Neural progenitor cell (in vitro differentiated cells): ENCODE measurements at regions not wholly inside any gene's neighbourhood (a gene's known extent, or its start where the extent isn't known, plus 50 kb on each side); places are given as distances from the start of the nearest gene placed in this dataset.

ENCODE experiments used
- CTCF ChIP-seq: fragments of 200-600 bp; sonication (generic); IDR thresholded peaks from 2 replicates; pipeline ENCODE4 v1.5.1; 2017; ENCODE audit warnings: antibody characterized with exemption, mild to moderate bottlenecking
- EZH2 ChIP-seq: fragments of 200-600 bp; sonication (generic); IDR thresholded peaks from 2 replicates; pipeline ENCODE4 v1.6.1; 2017; ENCODE audit warnings: antibody characterized with exemption, mild to moderate bottlenecking, moderate library complexity
- EZH2phosphoT487 ChIP-seq: fragments of 200-600 bp; sonication (generic); IDR thresholded peaks from 2 replicates; pipeline ENCODE4 v1.6.1; 2017; ENCODE audit warnings: antibody characterized with exemption

GRCh38 chr5:135750506-135750905 lies 84.0 kb upstream of the SLC25A48 start:
- TF ChIP-seq CTCF, result peak; percentile 44
- no peak for TF ChIP-seq EZH2
- no peak for TF ChIP-seq EZH2phosphoT487
